ENCODE measurements at regions not wholly inside any gene's neighbourhood (a gene's known extent, or its start where the extent isn't known, plus 50 kb on each side); places are given as distances from the start of the nearest gene placed in this dataset.

GRCh38 chr1:188937965-188938551 lies 1539.6 kb downstream of the BRINP3 start:
- TF ChIP-seq ZBTB33 (IDR thresholded peaks at IDR 0.05) (no peak), FOXA1 (IDR thresholded peaks at IDR 0.05) (no peak), CTCF (IDR thresholded peaks at IDR 0.05; ENCODE audit: low read depth, low read length, missing input control) (no peak), YY1 (IDR thresholded peaks at IDR 0.05) (no peak)

Data from liver (tissue), 2 donors.